NCI-H1105 (cell line): ENCODE measurements at regions not wholly inside any gene's neighbourhood (a gene's known extent, or its start where the extent isn't known, plus 50 kb on each side); places are given as distances from the start of the nearest gene placed in this dataset.

Experiments used
- DNase-seq: peaks from one replicate; lab custom pipeline; 2025; lab: John Stamatoyannopoulos, UW

DNA sequence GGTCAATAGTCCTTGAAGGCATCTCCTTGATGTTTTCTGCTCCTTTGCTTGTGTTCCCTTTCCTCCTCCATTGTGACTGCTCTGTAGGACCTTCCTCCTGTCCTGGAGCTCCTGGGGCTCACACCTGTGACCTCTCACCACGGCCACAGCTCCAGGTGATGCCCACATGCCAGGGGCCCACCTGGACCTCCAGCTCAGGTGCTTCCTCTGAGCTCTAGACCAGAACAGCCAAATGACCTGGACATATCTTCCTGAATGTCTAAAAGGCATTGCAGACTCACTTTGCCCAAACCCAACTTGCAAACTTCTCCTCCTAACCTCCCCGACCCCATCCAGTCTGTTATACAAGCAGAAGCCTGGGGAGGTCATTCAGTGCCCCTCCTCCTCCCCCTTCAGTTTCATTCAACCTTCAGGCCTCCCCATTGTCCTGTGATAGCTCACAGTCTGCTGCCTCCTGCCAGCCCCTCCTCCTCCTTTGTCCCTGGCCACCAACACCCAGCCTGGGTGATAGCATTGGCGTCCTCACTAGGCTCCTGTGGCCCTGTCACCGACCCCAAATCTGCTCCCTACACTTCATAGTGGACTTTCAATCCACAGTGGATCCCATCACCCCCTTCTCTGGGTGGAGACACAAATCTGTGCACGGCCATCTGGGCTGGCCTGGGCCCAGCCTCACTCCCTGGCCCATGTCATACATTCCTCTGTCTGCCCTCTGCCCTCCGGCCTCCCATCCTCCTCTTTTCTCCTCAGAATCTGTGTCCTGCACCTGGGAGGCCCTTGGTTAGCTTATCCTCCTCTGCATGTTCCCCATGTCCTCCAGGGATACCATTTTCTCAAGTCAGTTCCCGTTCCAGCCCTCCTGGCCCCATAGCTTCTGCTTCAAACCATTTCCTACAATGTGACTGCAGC is 310.4 kb upstream of the HDAC4 start:
- DNase-seq, result no peak

GRCh38 chr2:239706367-239706766 is 305.5 kb upstream of the HDAC4 start:
- no peak for DNase-seq

GRCh38 chr2:239704737-239705136 is 303.9 kb upstream of the HDAC4 start:
- no peak for DNase-seq

GRCh38 chr2:239703834-239704233 is 303.0 kb upstream of the HDAC4 start:
- DNase-seq, result no peak

DNA sequence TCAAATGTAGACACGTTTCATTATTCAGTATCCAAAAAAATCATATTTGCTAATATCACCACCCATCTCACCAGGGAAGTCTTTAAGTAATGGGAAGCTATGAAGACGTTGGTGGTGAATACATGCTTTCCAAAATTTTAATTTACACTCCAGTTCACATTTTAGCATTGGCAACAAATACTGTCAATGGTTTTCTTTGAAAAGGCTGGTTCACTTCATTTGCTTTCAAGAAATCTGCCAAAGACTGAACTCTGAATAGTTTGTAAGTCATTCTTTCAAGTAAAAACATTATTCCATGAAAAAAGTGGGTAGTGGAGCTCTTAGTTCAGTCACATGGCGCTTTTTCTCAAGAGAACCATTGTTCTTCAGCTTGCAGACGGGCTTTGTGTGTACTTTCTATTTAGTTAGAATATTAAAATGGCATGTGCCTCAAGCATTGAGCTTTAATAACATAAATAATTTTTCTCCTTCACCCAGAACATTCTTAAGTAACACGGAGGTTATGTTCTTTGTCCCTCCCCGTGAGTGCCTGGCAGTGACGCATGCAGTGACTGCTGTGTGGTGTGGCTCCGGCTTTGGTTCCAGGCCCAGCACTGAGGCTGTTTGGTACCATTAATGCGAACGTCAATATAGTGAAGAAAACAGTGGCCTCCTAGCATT is 300.0 kb upstream of the HDAC4 start:
- DNase-seq, result no peak

DNA sequence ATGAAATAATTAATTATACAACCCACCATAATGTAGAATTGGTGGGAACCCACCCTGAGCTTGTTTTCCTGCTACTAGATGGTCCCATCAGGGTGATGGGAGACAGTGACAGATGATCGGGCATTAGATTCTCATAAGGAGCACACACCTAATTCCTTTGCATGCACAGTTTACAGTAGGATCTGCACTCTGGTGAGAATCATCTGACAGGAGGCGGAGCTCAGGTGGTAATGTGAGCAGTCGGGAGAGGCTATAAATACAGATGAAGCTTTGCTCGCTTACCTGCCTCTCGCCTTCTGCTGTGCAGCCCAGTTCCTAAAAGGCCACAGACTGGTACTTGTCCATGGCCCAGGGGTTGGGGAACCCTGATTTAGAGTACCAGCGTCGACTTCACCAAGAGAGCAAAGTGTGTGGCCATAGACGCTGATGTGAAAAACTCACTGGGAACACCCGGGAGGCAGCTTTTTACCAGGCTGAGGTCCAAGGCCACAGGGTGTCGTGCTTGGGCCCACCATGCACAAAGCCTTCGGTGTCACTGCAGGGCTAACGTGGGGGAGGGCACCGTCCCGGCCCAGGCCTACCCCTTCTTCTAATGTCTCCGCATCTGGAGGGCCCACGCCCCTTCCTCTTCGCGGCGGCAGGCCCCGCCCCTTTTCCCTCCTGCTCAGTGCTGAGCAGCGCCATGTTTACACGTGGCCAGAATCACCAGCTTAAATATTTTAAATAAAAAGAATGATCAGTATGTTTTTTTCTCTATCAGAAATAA is 296.8 kb upstream of the HDAC4 start:
- no peak for DNase-seq

DNA sequence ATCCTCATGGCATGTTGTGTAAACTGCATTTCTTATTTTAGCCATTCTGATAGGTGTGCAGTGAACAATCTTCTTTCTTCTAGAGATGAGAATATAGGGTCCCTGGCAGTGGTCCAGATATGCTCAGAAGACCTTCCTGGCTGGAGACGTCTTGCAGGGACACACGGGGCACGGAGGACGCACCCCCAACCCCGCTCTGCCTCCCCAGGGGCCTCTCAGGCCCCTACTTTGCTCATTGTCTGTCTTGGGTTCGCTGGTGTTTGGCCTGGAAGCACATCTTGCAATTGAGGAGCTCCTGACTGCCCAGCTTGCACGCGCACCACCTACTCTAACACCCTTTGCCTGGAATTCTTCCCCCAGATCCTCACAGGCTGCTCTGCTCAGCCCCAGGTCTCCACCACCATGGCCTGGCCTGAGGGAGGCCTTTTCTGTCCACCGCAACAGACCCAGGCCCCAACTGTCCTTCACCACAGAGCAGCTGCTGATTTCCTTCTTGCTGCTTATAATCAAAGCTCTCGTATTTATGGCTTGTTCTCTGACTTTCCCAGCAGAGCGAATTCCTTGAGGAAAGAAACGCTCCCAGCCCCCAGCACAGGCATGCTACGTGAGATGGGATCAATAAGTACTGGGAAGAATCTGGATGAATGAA is 295.9 kb upstream of the HDAC4 start:
- DNase-seq, result no peak

DNA sequence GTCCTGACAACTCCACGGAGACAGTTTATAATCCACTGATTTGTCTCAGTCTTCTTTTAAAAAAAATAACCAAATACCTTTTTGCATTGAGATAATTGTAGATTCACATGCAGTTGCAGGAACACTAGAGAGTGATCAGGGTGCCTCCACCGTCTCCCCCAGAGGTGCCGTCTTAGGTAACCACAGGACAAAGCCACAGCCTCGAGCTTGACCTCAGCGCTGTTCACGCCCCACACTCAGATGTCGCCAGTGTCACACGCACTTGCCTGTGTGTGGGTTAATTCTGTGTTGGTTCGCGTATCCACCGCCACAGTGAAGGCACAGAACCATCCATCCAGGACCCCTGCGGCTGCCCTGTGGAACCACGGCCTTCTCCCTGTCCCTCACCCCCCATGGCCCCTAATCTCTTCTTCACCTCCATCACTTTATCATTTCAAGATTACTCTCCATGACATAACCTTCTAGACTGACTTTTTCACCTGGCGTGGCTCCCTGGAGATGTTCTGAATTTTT is 295.0 kb upstream of the HDAC4 start:
- DNase-seq, result no peak

DNA sequence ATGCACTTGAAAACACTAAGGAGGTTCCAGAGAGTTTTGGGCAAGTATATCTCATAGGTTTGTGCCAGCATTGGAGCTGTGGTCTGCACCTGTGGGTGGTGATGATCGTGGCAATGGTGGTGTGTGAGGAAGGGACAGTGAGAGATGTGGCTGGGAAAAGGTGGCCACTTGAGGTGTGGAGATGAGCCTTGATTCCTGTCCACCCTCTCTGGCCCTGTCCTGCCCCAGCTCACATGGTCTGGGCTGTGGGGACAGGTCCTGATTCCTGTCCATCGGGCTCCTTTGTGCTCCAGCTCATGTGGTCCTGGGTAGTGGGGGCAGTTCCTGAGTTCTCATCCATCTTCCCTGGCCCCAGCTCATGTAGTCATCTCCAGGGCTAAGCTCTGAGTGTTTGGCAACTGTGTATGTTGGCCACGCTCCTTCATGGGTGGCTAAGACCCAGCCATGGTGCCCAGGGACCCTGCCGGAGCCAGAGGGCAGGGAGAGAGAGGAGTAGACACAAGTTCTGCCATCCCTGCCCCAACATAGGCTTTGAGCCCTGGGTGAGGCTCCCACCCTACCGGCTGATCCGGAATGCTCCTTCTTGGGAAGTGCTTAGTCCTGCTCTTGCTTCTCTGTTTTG is 294.4 kb upstream of the HDAC4 start:
- DNase-seq, result no peak

GRCh38 chr2:239694487-239694886 is 293.7 kb upstream of the HDAC4 start:
- DNase-seq, result no peak

DNA sequence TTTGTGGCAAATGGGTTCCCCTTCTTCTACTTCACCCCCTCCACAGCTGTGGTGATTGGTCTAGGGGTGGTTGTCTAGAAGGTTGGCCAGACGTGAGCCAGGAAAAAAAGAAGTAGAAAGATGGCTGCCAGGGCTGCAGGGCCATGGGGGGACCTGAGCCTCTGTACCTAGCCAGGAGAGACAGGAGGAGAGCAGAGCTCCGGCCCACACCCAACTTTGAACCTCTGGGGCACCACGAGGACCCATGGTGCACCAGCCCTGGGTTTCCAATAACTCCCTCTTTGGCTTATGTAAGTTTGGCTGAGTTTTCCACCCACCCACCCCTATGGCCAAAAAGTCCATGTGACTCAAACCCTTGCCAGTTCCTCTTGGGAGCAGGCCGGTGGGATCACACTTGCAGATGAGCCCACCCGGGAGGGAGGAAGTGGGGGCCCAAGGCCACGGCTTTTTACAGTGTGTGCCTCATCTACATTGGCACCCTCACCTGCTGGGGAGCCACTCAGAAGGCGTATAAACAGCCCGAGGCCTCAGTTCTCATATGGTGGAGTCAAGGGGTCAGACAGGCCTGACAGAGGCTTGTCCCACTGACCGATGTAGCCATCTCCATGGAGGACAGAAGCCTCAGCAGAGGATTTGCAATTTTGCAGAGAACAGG is 293.1 kb upstream of the HDAC4 start:
- DNase-seq, result no peak

- DNase-seq, result no peak
Measured at GRCh38 chr2:239693330-239693729, 292.5 kb upstream of the HDAC4 start.

DNA sequence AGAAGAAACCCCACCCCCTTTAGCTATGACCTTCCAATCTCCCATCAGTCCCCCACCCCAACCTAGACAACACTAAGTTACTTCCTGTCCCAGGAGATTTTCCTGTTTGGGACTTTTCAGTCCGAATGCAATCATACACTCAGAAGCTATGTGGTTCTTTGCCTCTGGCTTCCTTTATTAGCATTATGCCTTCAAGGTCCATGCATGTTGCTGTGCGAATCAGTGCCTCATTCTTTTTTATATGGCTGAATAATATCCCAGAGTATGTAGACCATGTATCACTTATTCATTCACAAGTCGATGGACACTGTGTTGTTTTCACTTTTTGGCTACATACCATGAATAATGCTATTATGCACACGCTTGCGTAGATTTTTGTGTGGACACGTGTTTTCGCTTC is 292.1 kb upstream of the HDAC4 start:
- no peak for DNase-seq

DNA sequence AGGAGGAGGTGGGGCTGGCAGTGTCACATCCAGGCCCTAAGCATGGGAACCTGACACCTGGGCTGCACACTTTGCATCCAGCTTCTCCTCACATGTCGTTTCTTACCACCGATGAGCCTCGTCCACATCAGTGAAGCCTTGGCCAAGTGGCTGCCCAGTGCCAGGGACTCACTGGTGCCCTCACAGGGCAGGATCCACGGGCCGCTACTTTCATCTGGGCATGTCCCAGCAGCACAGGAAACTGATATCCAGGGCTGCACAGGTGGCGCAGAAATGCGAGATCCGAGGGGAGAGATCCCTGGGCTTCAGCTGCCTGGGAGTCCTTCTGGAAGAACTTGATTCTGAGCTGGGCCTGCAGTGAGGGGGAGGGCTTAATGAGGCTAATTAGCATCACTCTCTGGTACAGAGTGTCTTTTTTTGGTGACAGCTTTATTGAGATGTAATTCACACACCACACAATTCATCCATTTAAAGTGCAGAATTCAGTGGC is 291.6 kb upstream of the HDAC4 start:
- DNase-seq, result no peak

DNA sequence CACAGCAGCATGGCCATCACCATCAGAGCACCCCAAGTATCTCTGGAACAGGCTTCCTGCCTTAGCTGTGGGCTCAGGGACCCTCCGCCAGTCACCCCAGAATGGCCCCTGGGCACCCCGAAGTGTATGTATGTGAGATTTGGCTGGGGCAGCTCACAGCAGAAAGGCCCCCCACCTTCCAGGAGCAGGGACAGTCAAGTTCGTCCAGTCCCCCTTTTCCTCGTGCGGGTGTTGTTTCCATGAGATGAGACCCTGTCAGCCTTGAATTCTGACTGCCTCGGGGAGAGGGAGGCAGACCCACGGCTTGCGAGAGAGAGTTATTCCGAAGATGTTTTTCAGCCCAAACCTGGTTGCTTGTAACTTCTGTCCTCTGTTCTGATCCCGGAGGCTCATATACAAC is 290.9 kb upstream of the HDAC4 start:
- DNase-seq, result no peak

DNA sequence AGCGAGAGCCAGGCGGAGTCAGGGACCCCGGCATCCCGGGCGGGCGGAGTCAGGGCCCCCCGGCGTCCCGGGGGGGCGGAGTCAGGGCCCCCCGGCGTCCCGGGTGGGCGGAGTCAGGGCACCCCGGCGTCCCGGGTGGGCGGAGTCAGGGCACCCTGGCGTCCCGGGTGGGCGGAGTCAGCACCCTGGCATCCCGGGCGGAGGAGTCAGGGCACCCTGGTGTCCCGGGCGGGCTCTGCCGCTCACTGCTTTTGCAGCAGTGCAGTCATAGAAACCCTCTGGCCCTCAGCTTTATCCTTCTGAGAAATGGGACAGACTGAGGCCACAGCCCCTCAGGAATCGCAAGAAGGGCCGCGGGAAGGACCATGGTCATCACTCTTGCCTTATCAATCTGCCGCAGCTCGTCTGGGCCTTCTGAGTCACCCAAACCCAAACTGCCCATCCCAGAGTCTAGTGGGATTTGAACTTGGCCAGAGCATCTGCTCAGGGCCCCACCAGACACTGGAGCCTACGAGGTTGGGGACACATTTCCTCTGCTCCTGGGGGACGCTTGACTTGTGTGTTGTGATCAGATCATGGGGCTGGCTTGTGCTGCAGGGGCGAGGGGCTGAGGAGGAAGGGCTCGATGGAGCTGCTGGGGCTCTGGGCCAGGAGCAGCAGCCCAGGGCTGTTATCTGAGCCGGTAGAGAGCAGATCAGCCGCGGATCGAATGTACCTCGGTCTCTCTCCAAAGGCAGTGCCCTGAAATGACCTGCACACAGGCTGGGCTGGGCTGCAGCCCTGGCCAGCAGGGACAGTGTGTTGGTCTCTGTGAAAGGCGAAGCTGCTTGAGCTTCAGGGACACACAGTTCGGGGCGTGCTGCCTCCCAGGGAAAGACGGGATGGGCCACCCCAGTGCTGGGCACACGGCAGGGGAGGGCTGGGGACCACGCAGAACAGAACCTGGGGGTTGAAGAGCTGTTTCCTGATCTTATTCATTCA is 290.1 kb upstream of the HDAC4 start:
- no peak for DNase-seq

DNA sequence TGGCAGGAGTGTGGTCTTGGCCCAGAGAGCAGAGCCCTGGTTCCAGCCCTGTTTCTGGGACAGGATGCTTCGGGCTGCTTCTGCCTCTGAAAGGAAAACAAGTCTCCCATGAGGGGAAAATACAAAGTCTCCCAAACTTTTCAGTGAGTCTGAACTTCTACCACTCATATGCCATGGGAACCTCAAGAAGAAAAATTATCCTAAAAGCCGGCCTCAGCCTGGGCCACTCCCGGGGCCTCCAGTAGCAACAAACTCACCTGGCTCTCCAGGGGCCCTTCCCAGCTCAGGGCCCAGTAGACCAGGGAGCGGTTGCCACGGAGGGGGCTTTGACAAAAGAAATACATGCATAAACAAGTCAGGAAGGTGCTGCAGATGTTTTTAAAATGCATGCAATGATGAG is 289.2 kb upstream of the HDAC4 start:
- DNase-seq, result no peak

DNA sequence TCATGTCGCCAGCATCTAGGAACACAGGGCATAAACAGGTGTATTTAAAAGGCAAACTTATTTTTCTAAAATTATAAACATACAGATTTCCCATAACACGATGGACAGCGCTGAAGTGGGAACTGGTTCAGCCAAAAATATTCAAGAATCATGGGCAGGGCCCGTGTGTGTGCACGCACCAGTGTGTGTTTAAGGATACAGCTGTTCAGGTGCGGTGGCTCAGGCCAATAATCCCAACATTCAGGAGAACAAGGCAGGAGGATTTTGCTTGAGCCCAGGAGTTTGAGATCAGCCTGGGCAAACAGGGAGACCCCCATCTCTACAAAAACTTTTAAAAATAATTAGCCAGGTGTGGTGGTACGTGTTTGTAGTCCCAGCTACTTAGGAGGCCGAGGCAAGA is 288.6 kb upstream of the HDAC4 start:
- no peak for DNase-seq

- no peak for DNase-seq
Measured at GRCh38 chr2:239688840-239689239, 288.0 kb upstream of the HDAC4 start.
